GM12872 (cell line): ENCODE measurements at regions not wholly inside any gene's neighbourhood (a gene's known extent, or its start where the extent isn't known, plus 50 kb on each side); places are given as distances from the start of the nearest gene placed in this dataset.

Source experiments
- TF ChIP-seq, protein P1 (sequence below): IDR thresholded peaks from 3 replicates; pipeline ENCODE4 v1.5.1; 2011; ENCODE audit warnings: low read depth, mild to moderate bottlenecking, low read length, moderate library complexity; ENCODE audit not compliant: insufficient read depth

DNA sequence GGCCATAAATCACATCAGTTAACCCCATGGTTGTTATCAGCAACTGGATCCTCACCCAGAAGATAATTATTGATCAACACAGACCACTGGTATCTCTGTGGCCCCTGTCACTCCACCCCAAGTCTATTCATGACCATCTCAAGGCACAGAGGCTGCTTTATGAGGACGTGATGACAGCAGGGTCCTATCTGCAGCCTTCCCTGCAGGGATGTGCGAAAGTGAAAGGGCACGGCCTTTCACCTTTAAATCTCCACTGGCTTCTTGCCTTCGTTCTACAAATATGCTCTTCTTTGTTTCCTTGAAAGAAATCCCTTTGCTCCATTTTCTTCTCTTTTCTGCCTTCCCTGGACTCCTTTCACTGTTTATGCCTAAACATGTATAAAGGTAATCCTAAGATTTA, 170.6 kb upstream of the EDNRA start:
- TF ChIP-seq, protein P1, sequence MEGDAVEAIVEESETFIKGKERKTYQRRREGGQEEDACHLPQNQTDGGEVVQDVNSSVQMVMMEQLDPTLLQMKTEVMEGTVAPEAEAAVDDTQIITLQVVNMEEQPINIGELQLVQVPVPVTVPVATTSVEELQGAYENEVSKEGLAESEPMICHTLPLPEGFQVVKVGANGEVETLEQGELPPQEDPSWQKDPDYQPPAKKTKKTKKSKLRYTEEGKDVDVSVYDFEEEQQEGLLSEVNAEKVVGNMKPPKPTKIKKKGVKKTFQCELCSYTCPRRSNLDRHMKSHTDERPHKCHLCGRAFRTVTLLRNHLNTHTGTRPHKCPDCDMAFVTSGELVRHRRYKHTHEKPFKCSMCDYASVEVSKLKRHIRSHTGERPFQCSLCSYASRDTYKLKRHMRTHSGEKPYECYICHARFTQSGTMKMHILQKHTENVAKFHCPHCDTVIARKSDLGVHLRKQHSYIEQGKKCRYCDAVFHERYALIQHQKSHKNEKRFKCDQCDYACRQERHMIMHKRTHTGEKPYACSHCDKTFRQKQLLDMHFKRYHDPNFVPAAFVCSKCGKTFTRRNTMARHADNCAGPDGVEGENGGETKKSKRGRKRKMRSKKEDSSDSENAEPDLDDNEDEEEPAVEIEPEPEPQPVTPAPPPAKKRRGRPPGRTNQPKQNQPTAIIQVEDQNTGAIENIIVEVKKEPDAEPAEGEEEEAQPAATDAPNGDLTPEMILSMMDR = no peak

DNA sequence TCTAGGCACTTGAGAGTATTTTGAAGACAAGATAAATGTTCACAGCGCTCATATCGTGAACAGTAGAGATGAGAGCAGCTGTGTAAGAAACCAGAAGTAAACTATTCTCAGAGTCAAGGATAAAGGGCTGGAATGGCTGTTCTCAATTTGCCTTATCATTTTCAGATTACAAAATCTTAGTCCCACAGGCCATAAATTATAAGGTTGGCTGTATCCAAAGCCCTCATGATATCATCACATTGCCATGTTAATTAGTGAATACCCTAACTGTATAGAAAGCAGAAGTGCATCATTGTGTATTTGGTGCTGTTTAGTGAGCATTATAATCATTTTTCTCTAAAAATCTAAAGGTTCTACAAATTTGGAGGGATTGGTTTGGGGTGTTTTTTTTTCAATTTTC, 168.9 kb upstream of the EDNRA start:
- TF ChIP-seq, protein P1 = no peak

DNA sequence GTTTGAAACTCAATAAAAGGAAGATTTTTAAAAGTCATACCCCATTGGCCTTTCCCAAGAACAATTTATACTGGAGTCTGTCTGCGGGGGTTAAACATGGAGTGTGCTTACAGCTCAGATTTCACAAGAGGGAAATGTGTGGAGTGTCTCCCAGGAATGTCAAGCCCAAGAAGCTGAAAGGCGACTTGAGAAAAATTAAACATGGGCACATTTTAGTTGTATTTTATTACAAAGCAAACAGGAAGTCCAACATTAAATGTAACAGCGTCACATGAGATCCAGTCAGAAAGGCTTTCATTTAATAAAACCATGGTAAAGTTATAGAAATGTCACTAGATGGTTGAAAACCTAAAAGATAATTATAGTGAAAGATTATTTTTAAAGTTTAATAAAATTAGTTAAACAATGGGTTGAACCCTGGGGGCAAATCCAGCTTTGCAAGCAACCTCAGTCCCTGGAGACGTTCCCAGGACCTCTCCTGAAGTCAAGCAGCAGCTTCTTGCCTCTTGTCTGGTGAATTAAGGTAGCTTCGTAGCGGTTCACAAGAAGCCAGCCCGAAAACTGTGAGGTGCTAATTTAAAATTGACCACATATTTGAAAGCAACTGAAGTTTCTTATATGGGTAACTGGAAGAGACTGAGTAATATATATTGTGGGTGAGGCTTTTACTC, 168.4 kb upstream of the EDNRA start:
- TF ChIP-seq, protein P1 = no peak

DNA sequence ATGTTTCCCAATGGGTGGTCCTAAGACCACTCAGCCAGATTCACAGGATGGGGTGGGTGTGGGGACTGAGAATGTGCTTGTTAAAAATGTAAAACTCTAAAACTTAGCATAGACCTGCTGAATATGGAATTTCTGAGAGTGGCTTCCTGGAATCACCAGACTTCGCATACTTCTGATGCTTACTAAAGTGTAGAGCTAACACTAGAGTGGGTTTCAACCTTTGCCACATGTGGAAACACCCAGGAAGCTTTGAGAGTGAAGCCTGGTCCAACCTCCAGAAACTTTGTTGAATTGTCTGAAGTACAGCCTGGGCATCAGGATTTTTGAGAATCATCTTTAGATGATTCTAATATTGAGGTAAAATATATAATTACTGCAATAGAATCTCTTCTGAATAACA, 167.8 kb upstream of the EDNRA start:
- TF ChIP-seq, protein P1 = no peak

DNA sequence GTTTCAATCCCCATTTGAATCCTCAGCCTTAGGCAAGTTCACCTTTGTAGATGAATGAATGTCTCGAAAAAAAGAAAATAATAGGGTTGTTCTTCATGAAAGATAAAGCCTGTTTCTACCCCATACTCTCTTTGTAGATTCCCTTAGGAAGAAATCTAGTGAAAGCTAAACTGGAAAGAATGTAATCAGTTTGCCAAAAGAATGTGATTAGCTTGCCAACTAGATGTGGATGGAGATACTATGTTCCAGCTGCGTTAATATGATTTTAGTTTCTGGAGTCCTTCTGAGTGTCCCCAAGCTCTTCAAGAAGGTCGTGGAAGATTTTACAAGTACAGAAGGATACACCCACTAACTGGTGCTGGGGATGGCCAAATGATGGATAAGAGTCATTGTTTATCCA, 162.3 kb upstream of the EDNRA start:
- TF ChIP-seq, protein P1 = no peak

DNA sequence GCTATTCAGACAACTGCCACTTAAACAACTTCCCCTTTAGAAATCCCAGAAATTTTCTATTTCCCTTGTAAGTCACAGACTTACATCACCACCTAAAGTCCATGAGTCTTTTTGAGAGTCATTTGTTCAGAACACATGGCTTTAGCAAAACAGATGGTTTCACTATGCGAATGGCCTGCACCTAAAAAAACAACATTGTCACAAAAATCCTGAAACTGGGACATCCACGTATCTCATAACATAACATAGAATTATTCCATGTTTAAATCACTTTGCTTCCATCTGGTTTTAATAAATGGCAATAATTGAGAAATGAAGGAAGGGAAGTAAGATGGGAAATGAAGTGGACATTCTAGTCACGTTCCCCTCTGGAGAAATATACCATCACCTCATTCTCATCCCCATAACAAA, 155.3 kb upstream of the EDNRA start:
- TF ChIP-seq, protein P1 = no peak

DNA sequence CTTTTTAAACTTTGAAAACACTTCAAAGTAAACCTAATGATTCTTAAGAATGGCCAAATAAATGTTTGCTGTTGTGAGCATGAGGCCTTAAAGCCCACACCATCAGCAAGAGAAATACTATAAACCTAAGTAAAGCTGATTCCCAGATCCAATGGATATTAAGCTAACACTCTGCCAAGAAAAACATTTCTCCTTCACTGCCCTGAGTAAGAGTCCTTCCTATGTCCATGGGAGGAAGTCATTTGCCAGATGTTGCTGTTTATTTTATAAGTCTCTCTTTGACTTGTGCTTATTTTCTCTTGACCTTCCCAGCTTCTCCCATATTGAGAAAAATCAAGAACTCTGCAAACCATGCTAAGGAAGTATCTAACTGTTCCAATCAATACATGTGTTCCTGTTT, 154.3 kb upstream of the EDNRA start:
- TF ChIP-seq, protein P1 = no peak
